SK-N-SH treated with all-trans-retinoic acid at 6 μM for 48 hours (cell line): ENCODE measurements at regions not wholly inside any gene's neighbourhood (a gene's known extent, or its start where the extent isn't known, plus 50 kb on each side); places are given as distances from the start of the nearest gene placed in this dataset.

Experiments
- ARNTL ChIP-seq: fragments of 450-650 bp; formaldehyde crosslinking; IDR thresholded peaks from 2 replicates; pipeline ENCODE4 v1.5.0; 2020; ENCODE audit warnings: low read depth, mild to moderate bottlenecking, moderate library complexity, borderline replicate concordance
- CREB5 ChIP-seq: fragments of 250-450 bp; sonication (Bioruptor Pico); IDR thresholded peaks from 2 replicates; pipeline ENCODE4 v1.5.1; 2020; ENCODE audit warnings: low read depth, mild to moderate bottlenecking, moderate library complexity
- CSDC2 ChIP-seq: fragments of 250-450 bp; sonication (Bioruptor Pico); IDR thresholded peaks from 2 replicates; pipeline ENCODE4 v1.5.0; 2020; ENCODE audit warnings: mild to moderate bottlenecking, moderate library complexity
- RARB ChIP-seq: fragments of 250-450 bp; sonication (Bioruptor Pico); IDR thresholded peaks from 2 replicates; pipeline ENCODE4 v1.8.0; 2021; ENCODE audit warnings: mild to moderate bottlenecking, moderate library complexity
- SNAI2 ChIP-seq: fragments of 250-450 bp; sonication (Bioruptor Pico); IDR thresholded peaks from 2 replicates; pipeline ENCODE4 v1.5.0; 2020; ENCODE audit warnings: mild to moderate bottlenecking, moderate library complexity
- ZC3H10 ChIP-seq: fragments of 250-450 bp; sonication (Bioruptor Pico); IDR thresholded peaks from 2 replicates; pipeline ENCODE4 v1.5.1; 2021; ENCODE audit warnings: mild to moderate bottlenecking, moderate library complexity
- ZFP3 ChIP-seq: fragments of 250-450 bp; sonication (Bioruptor Pico); IDR thresholded peaks from 2 replicates; pipeline ENCODE4 v1.5.0; 2020; ENCODE audit warnings: mild to moderate bottlenecking, moderate library complexity
- ZFP30 ChIP-seq: fragments of 450-650 bp; formaldehyde crosslinking; IDR thresholded peaks from 2 replicates; pipeline ENCODE4 v1.5.0; 2022; ENCODE audit warnings: mild to moderate bottlenecking, moderate library complexity
- ZNF565 ChIP-seq: fragments of 450-650 bp; formaldehyde crosslinking; conservative IDR thresholded peaks from 2 replicates; pipeline ENCODE4 v1.5.0; 2020; ENCODE audit warnings: low read depth, mild to moderate bottlenecking, moderate library complexity
- TF ChIP-seq, protein P1 (sequence below): fragments of 250-450 bp; sonication (Bioruptor Pico); IDR thresholded peaks from 2 replicates; pipeline ENCODE4 v1.8.0; 2020; ENCODE audit warnings: mild to moderate bottlenecking, moderate library complexity, borderline replicate concordance
- TF ChIP-seq, protein P2 (sequence below): fragments of 250-450 bp; sonication (Bioruptor Pico); IDR thresholded peaks from 2 replicates; pipeline ENCODE4 v1.5.1; 2021; ENCODE audit warnings: mild to moderate bottlenecking, moderate library complexity

- no peak for TF ChIP-seq ZFP30 (CRISPR knock-in tag)
- TF ChIP-seq CREB5 (CRISPR knock-in tag) = no peak
- TF ChIP-seq, protein P1, sequence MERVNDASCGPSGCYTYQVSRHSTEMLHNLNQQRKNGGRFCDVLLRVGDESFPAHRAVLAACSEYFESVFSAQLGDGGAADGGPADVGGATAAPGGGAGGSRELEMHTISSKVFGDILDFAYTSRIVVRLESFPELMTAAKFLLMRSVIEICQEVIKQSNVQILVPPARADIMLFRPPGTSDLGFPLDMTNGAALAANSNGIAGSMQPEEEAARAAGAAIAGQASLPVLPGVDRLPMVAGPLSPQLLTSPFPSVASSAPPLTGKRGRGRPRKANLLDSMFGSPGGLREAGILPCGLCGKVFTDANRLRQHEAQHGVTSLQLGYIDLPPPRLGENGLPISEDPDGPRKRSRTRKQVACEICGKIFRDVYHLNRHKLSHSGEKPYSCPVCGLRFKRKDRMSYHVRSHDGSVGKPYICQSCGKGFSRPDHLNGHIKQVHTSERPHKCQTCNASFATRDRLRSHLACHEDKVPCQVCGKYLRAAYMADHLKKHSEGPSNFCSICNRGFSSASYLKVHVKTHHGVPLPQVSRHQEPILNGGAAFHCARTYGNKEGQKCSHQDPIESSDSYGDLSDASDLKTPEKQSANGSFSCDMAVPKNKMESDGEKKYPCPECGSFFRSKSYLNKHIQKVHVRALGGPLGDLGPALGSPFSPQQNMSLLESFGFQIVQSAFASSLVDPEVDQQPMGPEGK (CRISPR knock-in tag) = no peak
- TF ChIP-seq ZNF565 = no peak
- no peak for TF ChIP-seq ZFP3 (CRISPR knock-in tag)
- no peak for TF ChIP-seq ARNTL (CRISPR knock-in tag)
- TF ChIP-seq, protein P2, sequence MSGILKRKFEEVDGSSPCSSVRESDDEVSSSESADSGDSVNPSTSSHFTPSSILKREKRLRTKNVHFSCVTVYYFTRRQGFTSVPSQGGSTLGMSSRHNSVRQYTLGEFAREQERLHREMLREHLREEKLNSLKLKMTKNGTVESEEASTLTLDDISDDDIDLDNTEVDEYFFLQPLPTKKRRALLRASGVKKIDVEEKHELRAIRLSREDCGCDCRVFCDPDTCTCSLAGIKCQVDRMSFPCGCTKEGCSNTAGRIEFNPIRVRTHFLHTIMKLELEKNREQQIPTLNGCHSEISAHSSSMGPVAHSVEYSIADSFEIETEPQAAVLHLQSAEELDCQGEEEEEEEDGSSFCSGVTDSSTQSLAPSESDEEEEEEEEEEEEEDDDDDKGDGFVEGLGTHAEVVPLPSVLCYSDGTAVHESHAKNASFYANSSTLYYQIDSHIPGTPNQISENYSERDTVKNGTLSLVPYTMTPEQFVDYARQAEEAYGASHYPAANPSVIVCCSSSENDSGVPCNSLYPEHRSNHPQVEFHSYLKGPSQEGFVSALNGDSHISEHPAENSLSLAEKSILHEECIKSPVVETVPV (CRISPR knock-in tag) = no peak
- TF ChIP-seq ZC3H10 = no peak
- no peak for TF ChIP-seq SNAI2 (CRISPR knock-in tag)
- TF ChIP-seq CSDC2 = no peak
- TF ChIP-seq RARB (CRISPR knock-in tag) = no peak
These were observed 275.7 kb upstream of the SLC16A7 start for GRCh38 chr12:59320112-59320511.
